ENCODE measurements at regions not wholly inside any gene's neighbourhood (a gene's known extent, or its start where the extent isn't known, plus 50 kb on each side); places are given as distances from the start of the nearest gene placed in this dataset.

DNA sequence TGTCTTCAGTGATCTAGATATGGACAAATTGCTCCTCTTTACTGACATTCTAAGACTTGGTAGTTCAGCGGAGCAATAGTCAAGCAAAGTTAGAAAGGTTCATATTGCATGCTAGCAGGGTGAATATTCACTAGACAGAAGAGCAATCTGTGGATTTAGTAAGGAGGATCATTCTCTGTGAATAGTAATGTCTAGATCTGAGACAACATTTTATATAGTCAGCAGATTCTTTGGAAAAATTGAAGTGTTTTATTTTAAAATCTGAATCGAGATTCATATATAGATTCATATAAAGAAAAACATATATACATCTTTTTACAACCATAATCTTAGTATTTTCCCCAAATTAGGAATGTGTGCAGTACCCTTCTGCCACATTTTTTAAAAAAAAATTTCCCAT is 274.5 kb upstream of the BRINP3 start:
- no peak for TF ChIP-seq EZH2 (IDR thresholded peaks at IDR 0.05; ENCODE audit: borderline replicate concordance)
- TF ChIP-seq EZH2phosphoT487 (IDR thresholded peaks at IDR 0.05; ENCODE audit: low read depth, severe bottlenecking, unreplicated experiment), result no peak
- no peak for TF ChIP-seq CTCF (IDR thresholded peaks at IDR 0.05; ENCODE audit: poor library complexity)
- H3K36me3 ChIP-seq (replicated peaks; ENCODE audit: insufficient read depth, low read depth), result no peaks in the 10 kb centered on the region
- H3K27ac ChIP-seq, result no peak overlapping the region
- no peak overlapping the region for H3K4me3 ChIP-seq
- H4K20me1 ChIP-seq (ENCODE audit: insufficient read depth, poor library complexity, severe bottlenecking), result no peaks in the 10 kb centered on the region
- no peaks in the 10 kb centered on the region for H3K9me2 ChIP-seq (replicated peaks; ENCODE audit: insufficient read depth)
- H3K9me3 ChIP-seq (ENCODE audit: low read depth), result no peaks in the 10 kb centered on the region
- DNase-seq (ENCODE audit: low spot score), result no peak
- no peak overlapping the region for H3K4me2 ChIP-seq
- no peaks in the 10 kb centered on the region for H3K27me3 ChIP-seq
- no peaks in the 10 kb centered on the region for H3K79me2 ChIP-seq
- no peak overlapping the region for H2AFZ ChIP-seq
- H3K4me1 ChIP-seq (ENCODE audit: insufficient read depth), result no peaks in the 10 kb centered on the region
- 87% methylated on average over 2 of the region's 2 CpGs for WGBS (ENCODE audit: low lambda C conversion rate, missing lambda C conversion rate)

DNA sequence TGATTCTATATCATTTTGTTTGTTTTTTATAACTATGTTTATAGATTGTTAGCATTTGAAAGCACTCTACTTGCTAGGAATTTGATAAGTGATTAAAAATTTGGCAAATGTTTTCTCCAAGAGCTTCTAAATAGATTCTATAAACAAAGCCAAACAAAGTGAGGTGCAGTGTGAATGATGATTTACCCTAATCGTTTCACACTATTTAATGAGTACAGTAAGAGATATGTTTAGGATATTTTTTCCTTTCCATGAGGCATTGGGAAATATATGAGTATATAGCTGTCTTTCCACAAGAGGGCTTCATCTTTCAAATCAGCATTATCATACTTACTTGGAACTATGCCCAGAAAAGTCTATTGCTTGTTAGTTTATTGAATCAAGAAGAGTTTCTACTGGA is 277.0 kb upstream of the BRINP3 start:
- Histone ChIP-seq H3K27me3 (no peaks in the 10 kb centered on the region), H3K79me2 (no peaks in the 10 kb centered on the region), H3K36me3 (replicated peaks; ENCODE audit: insufficient read depth, low read depth) (no peaks in the 10 kb centered on the region), H3K4me3 (no peak overlapping the region), H3K9me3 (ENCODE audit: low read depth) (no peaks in the 10 kb centered on the region), H3K27ac (no peak overlapping the region), H3K9me2 (replicated peaks; ENCODE audit: insufficient read depth) (no peaks in the 10 kb centered on the region), H4K20me1 (ENCODE audit: insufficient read depth, poor library complexity, severe bottlenecking) (no peaks in the 10 kb centered on the region), H2AFZ (no peak overlapping the region), H3K4me1 (ENCODE audit: insufficient read depth) (no peaks in the 10 kb centered on the region), H3K4me2 (no peak overlapping the region)
- TF ChIP-seq CTCF (IDR thresholded peaks at IDR 0.05; ENCODE audit: poor library complexity) (peak; percentile 20), EZH2phosphoT487 (IDR thresholded peaks at IDR 0.05; ENCODE audit: low read depth, severe bottlenecking, unreplicated experiment) (no peak)
- DNase-seq (ENCODE audit: low spot score), result peak; percentile 21
- WGBS (ENCODE audit: low lambda C conversion rate, missing lambda C conversion rate), result 53% methylated on average over 1 of the region's 1 CpG

- no peaks in the 10 kb centered on the region for H4K20me1 ChIP-seq (ENCODE audit: insufficient read depth, poor library complexity, severe bottlenecking)
Measured at GRCh38 chr1:190759807-190760206, 282.1 kb upstream of the BRINP3 start.

More at GRCh38 chr1:190759807-190760206, 282.1 kb upstream of the BRINP3 start:
- no peak overlapping the region for H2AFZ ChIP-seq
- H3K27me3 ChIP-seq, result no peaks in the 10 kb centered on the region
- no peaks in the 10 kb centered on the region for H3K9me3 ChIP-seq (ENCODE audit: low read depth)
- no peak overlapping the region for H3K4me3 ChIP-seq
- H3K4me2 ChIP-seq, result no peak overlapping the region
- no peaks in the 10 kb centered on the region for H3K4me1 ChIP-seq (ENCODE audit: insufficient read depth)
- no peak for TF ChIP-seq CTCF (IDR thresholded peaks at IDR 0.05; ENCODE audit: poor library complexity)
- no peak for TF ChIP-seq EZH2phosphoT487 (IDR thresholded peaks at IDR 0.05; ENCODE audit: low read depth, severe bottlenecking, unreplicated experiment)
- no peak for TF ChIP-seq EZH2 (IDR thresholded peaks at IDR 0.05; ENCODE audit: borderline replicate concordance)
- H3K79me2 ChIP-seq, result no peaks in the 10 kb centered on the region
- no peak overlapping the region for H3K27ac ChIP-seq
- no peaks in the 10 kb centered on the region for H3K36me3 ChIP-seq (replicated peaks; ENCODE audit: insufficient read depth, low read depth)
- DNase-seq (ENCODE audit: low spot score), result no peak
- H3K9me2 ChIP-seq (replicated peaks; ENCODE audit: insufficient read depth), result no peaks in the 10 kb centered on the region
